NCI-H510A (cell line): ENCODE measurements at regions not wholly inside any gene's neighbourhood (a gene's known extent, or its start where the extent isn't known, plus 50 kb on each side); places are given as distances from the start of the nearest gene placed in this dataset.

Experiments used
- DNase-seq: peaks from one replicate; lab custom pipeline; 2025; lab: John Stamatoyannopoulos, UW

DNA sequence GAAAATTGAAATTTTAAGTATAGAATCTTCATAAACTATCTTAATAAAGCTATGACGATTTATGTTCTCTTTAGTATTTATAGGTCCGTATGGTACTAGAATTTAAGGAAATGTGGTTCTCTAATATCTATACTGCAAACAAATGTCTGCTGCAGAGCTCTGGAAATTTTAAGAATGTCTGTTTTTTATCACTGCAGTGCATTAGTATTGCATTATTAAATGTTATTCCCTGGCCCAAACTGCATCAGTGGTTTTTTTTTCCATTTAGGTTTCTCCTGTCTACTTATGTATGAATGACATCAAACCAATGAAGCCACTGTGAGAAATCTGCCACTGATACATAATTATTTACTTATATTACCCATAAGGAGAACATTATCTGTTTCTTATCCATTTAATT is 211.4 kb upstream of the CD180 start:
- DNase-seq = no peak

- DNase-seq = no peak
Observed at GRCh38 chr5:67405755-67406154, 209.2 kb upstream of the CD180 start.

DNA sequence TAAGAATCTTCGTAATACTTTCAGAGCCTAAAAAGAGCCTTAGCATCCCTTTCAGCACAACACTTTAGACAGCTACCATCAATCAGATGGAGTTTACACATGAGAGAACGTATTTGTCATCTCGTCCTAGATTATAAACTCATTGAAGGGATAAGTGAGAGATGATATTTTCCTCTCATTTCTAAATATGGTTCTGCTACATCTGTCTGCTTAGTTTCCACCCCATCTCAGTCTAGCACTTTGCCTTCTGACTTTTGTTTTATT is 208.4 kb upstream of the CD180 start:
- DNase-seq = no peak

GRCh38 chr5:67404256-67405100 is 207.9 kb upstream of the CD180 start:
- DNase-seq = no peak

GRCh38 chr5:67402526-67402925 is 205.9 kb upstream of the CD180 start:
- DNase-seq = no peak

- no peak for DNase-seq
Observed at GRCh38 chr5:67401172-67401571, 204.6 kb upstream of the CD180 start.

DNA sequence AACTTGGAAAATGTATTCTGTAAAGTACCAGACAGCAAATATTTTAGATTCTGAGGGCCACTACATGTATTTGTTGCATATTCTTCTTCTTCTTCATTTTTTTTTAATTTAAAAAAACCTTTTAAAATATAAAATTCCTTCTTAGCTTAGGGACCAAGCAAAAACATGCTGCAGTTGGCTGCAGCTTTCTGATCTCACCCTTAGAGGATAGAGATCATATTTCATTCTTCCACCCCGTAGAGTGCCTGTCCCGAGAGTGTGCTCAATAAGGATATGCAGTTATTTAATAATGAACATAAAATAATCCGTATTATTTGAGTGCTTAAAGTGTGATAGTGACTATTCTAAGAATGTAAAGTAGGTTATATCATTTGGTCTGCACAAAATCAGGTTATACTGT is 204.2 kb upstream of the CD180 start:
- DNase-seq = no peak

- DNase-seq = no peak
Observed at GRCh38 chr5:67395790-67396418, 199.3 kb upstream of the CD180 start.

- DNase-seq = no peak
Observed at GRCh38 chr5:67393211-67393610, 196.6 kb upstream of the CD180 start.

GRCh38 chr5:67390935-67391334 is 194.3 kb upstream of the CD180 start:
- DNase-seq = no peak

GRCh38 chr5:67383451-67383850 is 186.9 kb upstream of the CD180 start:
- no peak for DNase-seq

DNA sequence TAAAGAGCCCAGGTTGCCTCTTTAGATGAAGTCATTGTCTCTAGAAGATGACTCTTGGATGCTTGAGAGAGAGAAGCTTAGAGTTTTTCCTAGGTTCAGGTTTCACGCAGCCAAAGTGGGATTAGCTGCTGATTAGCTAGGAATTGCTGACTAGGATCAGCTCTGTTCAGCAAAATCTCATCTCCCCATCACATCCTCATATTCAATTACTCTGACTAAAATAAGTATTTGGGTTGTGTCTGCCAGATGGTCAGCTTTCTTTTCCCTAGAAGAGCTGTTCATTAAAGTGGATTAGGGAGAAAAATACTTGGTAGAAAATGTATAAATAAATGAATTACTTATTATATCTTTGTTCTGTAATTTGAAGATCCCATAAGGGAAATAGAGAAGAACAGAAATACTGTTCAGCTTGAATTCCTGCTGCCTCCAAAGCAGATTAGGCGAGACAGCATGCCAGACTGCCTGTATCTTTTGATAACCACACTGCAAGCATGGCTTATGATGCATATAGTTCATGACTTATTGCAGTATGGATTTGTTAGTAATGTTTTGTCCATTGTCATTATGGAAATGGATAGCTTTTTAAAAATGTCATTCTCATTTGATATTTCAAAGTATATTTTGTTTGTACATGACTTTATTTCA is 184.8 kb upstream of the CD180 start:
- no peak for DNase-seq

- no peak for DNase-seq
Observed at GRCh38 chr5:67380431-67380830, 183.8 kb upstream of the CD180 start.

GRCh38 chr5:67379753-67380152 is 183.2 kb upstream of the CD180 start:
- no peak for DNase-seq

GRCh38 chr5:67378256-67378655 is 181.7 kb upstream of the CD180 start:
- DNase-seq = no peak

DNA sequence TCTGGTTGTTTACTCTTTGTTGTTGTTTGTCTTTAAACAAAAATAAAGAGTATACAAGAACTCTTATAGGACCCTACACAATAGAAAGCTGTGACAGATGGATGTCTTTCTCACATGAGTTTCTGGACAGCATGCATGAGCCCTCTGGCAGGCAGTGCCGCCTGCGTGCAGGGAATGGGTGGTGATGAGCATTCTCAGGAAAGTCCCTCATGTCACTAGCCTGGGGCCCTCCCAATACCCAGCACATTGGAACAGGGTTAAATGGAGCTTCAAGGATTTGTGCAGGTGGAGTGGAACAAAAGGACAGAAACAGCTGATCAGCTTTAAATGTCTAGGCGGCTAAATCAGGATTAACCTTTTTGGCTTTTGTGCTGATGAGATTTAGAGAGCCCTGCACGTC is 181.0 kb upstream of the CD180 start:
- DNase-seq = no peak

DNA sequence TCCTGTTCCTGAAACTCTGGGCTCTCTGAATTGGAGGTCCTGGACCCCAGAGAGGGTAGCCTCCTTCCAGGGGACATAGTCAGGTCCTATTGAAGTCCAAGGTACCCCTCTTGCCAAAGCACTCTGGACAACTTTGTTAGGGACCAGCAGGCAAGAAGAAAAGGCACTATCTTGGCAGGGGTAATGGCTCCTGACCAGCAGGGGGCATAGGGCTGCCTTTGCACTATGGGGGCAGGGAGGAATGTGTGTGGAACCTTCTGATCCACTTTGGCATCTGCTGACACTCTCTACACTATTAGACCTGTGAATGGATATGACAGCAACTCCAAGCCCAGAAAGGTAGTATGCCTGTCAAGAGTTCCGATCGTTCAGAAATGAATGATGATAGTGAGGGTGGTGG is 179.0 kb upstream of the CD180 start:
- DNase-seq = no peak

DNA sequence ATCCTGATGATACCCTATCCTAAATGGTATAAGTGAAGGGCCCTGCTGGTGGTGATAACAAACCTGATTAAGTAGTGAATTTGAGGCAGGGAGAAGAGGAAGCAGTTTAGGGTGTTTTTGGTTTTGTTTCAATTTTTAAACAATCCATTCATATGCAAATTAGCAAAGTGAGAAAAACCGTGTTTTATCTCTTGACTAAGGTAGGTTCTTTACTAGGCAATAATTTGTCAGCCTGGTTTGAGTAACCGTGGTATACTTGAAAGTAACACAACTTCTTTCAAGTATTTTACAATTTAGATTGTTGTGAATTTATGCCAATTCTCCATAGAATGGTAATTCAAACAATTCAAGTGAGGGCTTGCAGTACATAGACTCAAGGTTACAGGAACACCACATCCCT is 177.8 kb upstream of the CD180 start:
- DNase-seq = no peak

- no peak for DNase-seq
Observed at GRCh38 chr5:67373518-67373917, 176.9 kb upstream of the CD180 start.

DNA sequence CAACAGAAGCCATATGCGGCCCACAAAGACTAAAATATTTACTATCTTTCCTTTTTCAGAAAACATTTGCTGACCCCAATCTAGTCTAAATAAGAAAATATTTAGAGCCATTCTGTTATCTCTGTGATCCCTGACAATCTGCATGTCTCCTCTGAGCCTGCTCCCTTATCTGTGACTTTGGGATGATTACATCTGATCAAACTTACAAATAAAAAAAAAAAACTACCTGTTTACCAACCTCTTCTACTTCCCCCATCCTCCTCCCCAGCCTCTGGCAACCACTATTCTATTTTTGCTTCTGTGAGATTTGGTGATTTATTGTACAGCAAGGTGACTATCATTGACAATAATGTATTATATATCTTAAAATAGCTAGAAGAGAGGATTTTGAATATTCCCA is 176.3 kb upstream of the CD180 start:
- DNase-seq = no peak

DNA sequence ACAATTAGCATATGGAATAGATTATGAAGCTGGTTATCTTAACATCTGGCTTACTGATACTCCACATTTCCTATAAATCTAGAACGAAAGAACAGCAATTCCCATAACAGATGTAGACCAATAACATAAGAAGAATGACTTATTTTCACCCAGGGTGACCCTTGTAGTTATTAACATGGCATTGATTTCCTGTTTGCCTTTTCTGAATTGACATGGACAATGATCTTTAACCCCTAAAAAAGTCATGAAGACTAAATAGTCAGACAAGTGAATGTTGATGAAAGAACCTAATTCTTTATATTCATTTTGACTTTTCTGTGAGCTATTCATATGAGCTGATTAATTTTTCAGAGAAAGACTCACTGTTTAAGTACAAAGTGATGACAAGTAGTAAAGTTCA is 175.3 kb upstream of the CD180 start:
- DNase-seq = no peak

DNA sequence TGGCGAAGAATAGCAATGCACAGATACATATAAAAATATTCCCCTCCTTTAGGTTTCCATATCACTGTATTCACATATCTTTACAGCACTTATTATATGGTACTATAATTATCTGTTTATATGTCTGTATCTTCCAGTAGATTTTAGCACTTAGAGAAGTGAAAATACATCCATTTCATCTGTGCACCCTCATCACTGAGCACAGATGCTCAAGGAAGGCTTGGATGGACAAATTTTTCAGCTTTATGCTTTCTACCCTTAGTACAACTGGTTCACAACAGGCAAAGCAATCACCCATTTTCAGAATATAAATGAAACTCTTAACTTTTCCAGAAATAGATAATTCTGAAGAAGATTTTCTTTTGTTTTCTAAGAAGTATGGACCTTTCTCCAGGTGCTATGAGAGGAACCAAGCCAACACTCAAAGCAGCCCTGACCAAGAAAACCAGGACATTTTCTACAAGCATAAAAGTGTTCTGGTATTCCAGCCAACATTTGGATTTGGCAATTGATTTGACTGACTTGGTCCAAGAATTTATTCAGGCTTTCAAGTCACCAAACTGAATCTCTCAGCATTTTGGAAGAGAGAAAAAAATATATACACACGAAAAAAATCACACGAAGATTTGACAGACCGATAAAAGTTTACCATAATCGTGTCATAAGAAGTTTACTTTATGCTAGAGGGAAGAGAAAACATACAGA is 170.2 kb upstream of the CD180 start:
- no peak for DNase-seq

- DNase-seq = no peak
Observed at GRCh38 chr5:67366276-67366675, 169.7 kb upstream of the CD180 start.
